ENCODE measurements at regions not wholly inside any gene's neighbourhood (a gene's known extent, or its start where the extent isn't known, plus 50 kb on each side); places are given as distances from the start of the nearest gene placed in this dataset.

DNA sequence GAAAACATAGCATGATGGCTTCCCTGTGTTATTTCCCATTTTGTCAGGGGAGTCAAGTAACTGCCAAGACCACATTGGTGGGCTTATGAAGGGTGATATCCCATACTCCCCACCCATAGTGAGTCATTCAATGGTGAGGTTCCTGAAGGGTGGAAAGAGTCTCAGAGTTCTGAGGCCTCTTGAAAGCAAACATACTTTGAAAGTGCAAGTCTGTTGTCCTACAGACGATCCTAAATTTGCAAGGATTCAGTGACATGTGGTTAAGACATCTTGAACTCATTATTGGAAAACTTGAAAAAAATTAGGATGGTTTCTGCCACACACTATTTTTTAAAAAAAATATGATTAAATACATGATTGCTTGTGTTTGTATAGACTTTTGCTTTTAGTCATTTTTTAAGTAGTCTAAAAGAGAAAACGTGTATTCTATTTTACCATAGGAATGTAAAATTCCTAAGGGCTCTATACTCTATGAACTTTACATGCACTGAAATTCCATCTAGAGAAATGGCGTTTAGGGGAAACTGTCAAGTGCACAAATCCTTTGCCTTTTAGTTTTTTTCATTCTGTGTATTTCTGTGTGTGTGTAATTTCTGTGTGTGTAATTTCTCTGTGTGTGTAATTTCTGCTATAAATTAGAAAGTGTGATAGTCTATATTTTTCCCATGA, 225.5 kb upstream of the ADAMTS5 start:
- Histone ChIP-seq H3K27me3 (replicated peaks; ENCODE audit: control insufficient read depth, insufficient read depth, low read length, poor library complexity, severe bottlenecking) (no peaks in the 10 kb centered on the region), H3K36me3 (ENCODE audit: control insufficient read depth, insufficient read depth, low read length) (no peaks in the 10 kb centered on the region), H3K27ac (ENCODE audit: insufficient read depth, low read length, poor library complexity, severe bottlenecking) (no peak overlapping the region), H3K4me3 (ENCODE audit: insufficient read depth, low read depth, low read length, poor library complexity, severe bottlenecking) (no peak overlapping the region), H3K9me3 (ENCODE audit: control insufficient read depth, low read length) (no peaks in the 10 kb centered on the region), H3K4me1 (ENCODE audit: control insufficient read depth, insufficient read depth, low read length, poor library complexity, severe bottlenecking) (no peaks in the 10 kb centered on the region)
- DNase-seq, result no peak

DNA sequence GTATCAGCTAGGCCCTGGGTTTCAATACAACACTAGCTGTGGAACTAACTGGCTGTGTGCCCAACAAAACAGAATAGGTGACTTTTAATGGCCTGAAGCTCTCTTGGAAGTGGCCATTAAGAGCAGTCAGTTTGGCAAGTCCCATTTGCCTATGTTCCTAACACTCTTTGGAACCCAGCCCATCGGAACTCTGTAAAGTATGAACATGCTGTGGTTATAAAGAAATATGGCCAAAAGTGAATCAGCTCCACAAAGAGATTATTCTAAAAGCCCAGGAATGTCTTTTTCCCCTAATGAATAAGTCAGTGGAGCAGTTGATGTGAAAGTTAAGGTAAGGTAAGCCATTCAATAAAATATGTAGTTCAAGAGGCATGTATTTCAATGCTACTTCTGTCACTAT, 223.7 kb upstream of the ADAMTS5 start:
- no peaks in the 10 kb centered on the region for H3K9me3 ChIP-seq (ENCODE audit: control insufficient read depth, low read length)
- no peaks in the 10 kb centered on the region for H3K4me1 ChIP-seq (ENCODE audit: control insufficient read depth, insufficient read depth, low read length, poor library complexity, severe bottlenecking)
- no peak overlapping the region for H3K4me3 ChIP-seq (ENCODE audit: insufficient read depth, low read depth, low read length, poor library complexity, severe bottlenecking)
- H3K27me3 ChIP-seq (replicated peaks; ENCODE audit: control insufficient read depth, insufficient read depth, low read length, poor library complexity, severe bottlenecking), result no peaks in the 10 kb centered on the region
- no peaks in the 10 kb centered on the region for H3K36me3 ChIP-seq (ENCODE audit: control insufficient read depth, insufficient read depth, low read length)
- no peak for DNase-seq
- no peak overlapping the region for H3K27ac ChIP-seq (ENCODE audit: insufficient read depth, low read length, poor library complexity, severe bottlenecking)

DNA sequence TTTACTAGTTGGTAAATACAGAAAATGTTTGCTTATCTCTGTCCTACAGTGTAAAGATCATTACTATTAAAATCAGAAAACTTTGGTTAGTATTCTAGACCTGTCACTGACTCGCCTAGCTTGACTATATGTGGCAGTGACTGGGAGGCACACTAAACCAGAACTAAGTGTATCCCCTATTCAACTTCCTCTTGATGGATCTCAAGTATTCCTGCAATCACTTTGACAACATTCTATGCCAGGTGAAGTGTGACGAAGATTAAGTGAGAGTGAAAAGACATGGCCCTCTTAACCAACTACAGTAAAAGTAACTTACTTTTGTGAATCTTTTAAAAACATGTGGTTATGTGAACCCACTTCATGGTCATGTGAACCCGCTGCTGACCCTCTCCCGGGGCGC, 223.0 kb upstream of the ADAMTS5 start:
- Histone ChIP-seq H3K4me1 (ENCODE audit: control insufficient read depth, insufficient read depth, low read length, poor library complexity, severe bottlenecking) (no peaks in the 10 kb centered on the region), H3K36me3 (ENCODE audit: control insufficient read depth, insufficient read depth, low read length) (no peaks in the 10 kb centered on the region), H3K4me3 (ENCODE audit: insufficient read depth, low read depth, low read length, poor library complexity, severe bottlenecking) (no peak overlapping the region), H3K27me3 (replicated peaks; ENCODE audit: control insufficient read depth, insufficient read depth, low read length, poor library complexity, severe bottlenecking) (no peaks in the 10 kb centered on the region), H3K9me3 (ENCODE audit: control insufficient read depth, low read length) (no peaks in the 10 kb centered on the region), H3K27ac (ENCODE audit: insufficient read depth, low read length, poor library complexity, severe bottlenecking) (no peak overlapping the region)
- no peak for DNase-seq

DNA sequence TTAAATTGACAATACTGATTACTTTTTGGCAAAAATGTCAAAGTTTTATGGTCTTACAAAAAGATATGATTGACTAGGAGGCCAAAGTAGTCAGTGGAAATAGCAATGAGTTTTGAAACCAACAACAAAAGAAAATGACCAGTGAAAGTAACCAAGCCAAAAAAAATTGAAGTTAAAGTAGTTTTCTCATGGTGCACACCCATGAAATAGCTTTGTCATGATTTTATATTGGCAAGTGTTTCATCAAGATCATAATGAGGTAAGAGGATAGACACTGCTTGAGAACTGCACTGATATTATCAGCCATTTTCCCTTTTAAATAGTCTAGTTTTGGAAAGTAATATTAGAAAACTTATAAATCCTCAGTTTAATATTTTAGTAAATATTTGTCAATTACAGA, 206.2 kb upstream of the ADAMTS5 start:
- H3K36me3 ChIP-seq (ENCODE audit: control insufficient read depth, insufficient read depth, low read length), result no peaks in the 10 kb centered on the region
- no peak for DNase-seq
- no peak overlapping the region for H3K4me3 ChIP-seq (ENCODE audit: insufficient read depth, low read depth, low read length, poor library complexity, severe bottlenecking)
- no peaks in the 10 kb centered on the region for H3K27me3 ChIP-seq (replicated peaks; ENCODE audit: control insufficient read depth, insufficient read depth, low read length, poor library complexity, severe bottlenecking)
- no peaks in the 10 kb centered on the region for H3K9me3 ChIP-seq (ENCODE audit: control insufficient read depth, low read length)
- no peaks in the 10 kb centered on the region for H3K4me1 ChIP-seq (ENCODE audit: control insufficient read depth, insufficient read depth, low read length, poor library complexity, severe bottlenecking)
- no peak overlapping the region for H3K27ac ChIP-seq (ENCODE audit: insufficient read depth, low read length, poor library complexity, severe bottlenecking)

DNA sequence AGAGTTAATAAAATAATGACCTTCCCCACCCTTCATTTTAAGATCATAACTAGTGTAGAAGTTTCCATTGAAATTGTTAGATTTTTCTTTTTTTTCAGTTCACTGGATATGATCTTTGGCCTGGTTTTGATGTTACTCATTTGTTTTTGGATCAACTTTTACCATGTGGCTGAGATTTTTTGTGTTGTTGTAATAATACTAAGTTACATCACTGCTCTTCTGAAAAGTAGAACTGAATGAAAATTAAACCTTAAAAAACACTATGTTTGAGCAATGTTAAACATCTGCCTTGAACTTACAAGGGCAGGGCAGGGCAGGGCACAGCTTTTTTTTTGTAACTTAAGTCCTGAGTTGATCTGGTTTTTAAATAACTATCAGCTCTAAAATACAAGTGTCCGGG, 204.8 kb upstream of the ADAMTS5 start:
- H3K27me3 ChIP-seq (replicated peaks; ENCODE audit: control insufficient read depth, insufficient read depth, low read length, poor library complexity, severe bottlenecking), result no peaks in the 10 kb centered on the region
- H3K9me3 ChIP-seq (ENCODE audit: control insufficient read depth, low read length), result no peaks in the 10 kb centered on the region
- no peak for DNase-seq
- H3K4me3 ChIP-seq (ENCODE audit: insufficient read depth, low read depth, low read length, poor library complexity, severe bottlenecking), result no peak overlapping the region
- H3K27ac ChIP-seq (ENCODE audit: insufficient read depth, low read length, poor library complexity, severe bottlenecking), result no peak overlapping the region
- H3K36me3 ChIP-seq (ENCODE audit: control insufficient read depth, insufficient read depth, low read length), result no peaks in the 10 kb centered on the region
- no peaks in the 10 kb centered on the region for H3K4me1 ChIP-seq (ENCODE audit: control insufficient read depth, insufficient read depth, low read length, poor library complexity, severe bottlenecking)

- Histone ChIP-seq H3K9me3 (ENCODE audit: control insufficient read depth, low read length) (no peaks in the 10 kb centered on the region), H3K36me3 (ENCODE audit: control insufficient read depth, insufficient read depth, low read length) (no peaks in the 10 kb centered on the region), H3K4me1 (ENCODE audit: control insufficient read depth, insufficient read depth, low read length, poor library complexity, severe bottlenecking) (no peaks in the 10 kb centered on the region), H3K4me3 (ENCODE audit: insufficient read depth, low read depth, low read length, poor library complexity, severe bottlenecking) (no peak overlapping the region), H3K27me3 (replicated peaks; ENCODE audit: control insufficient read depth, insufficient read depth, low read length, poor library complexity, severe bottlenecking) (no peaks in the 10 kb centered on the region), H3K27ac (ENCODE audit: insufficient read depth, low read length, poor library complexity, severe bottlenecking) (no peak overlapping the region)
- DNase-seq, result no peak
These were observed 201.2 kb upstream of the ADAMTS5 start for GRCh38 chr21:27168084-27168483.

GRCh38 chr21:27164208-27165177, 197.6 kb upstream of the ADAMTS5 start:
- Histone ChIP-seq H3K9me3 (ENCODE audit: control insufficient read depth, low read length) (no peaks in the 10 kb centered on the region), H3K27ac (ENCODE audit: insufficient read depth, low read length, poor library complexity, severe bottlenecking) (no peak overlapping the region), H3K4me1 (ENCODE audit: control insufficient read depth, insufficient read depth, low read length, poor library complexity, severe bottlenecking) (no peaks in the 10 kb centered on the region), H3K27me3 (replicated peaks; ENCODE audit: control insufficient read depth, insufficient read depth, low read length, poor library complexity, severe bottlenecking) (no peaks in the 10 kb centered on the region), H3K4me3 (ENCODE audit: insufficient read depth, low read depth, low read length, poor library complexity, severe bottlenecking) (no peak overlapping the region), H3K36me3 (ENCODE audit: control insufficient read depth, insufficient read depth, low read length) (no peaks in the 10 kb centered on the region)
- no peak for DNase-seq

DNA sequence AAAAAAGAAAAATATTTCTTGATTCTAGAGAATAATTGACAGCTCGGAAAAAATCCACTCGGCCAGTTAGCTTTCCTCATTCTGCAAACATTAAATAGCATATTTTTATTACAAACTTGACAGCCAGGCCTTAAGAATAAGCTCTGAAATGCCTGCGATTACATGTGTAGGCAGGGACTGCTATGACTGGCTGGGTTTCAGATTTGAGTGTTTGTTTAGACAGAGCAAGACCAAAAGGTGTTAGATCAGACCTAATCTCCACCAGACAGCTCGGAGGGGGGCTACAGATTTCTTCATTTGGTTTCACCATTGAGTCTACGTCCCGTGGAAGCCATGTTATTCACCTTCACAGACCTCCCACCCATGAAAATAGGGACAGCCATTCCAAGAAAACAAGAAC, 192.1 kb upstream of the ADAMTS5 start:
- no peak for DNase-seq
- Histone ChIP-seq H3K27me3 (replicated peaks; ENCODE audit: control insufficient read depth, insufficient read depth, low read length, poor library complexity, severe bottlenecking) (no peaks in the 10 kb centered on the region), H3K4me1 (ENCODE audit: control insufficient read depth, insufficient read depth, low read length, poor library complexity, severe bottlenecking) (no peaks in the 10 kb centered on the region), H3K4me3 (ENCODE audit: insufficient read depth, low read depth, low read length, poor library complexity, severe bottlenecking) (no peak overlapping the region), H3K27ac (ENCODE audit: insufficient read depth, low read length, poor library complexity, severe bottlenecking) (no peak overlapping the region), H3K36me3 (ENCODE audit: control insufficient read depth, insufficient read depth, low read length) (no peaks in the 10 kb centered on the region), H3K9me3 (ENCODE audit: control insufficient read depth, low read length) (no peaks in the 10 kb centered on the region)

- Histone ChIP-seq H3K4me1 (ENCODE audit: control insufficient read depth, insufficient read depth, low read length, poor library complexity, severe bottlenecking) (no peaks in the 10 kb centered on the region), H3K9me3 (ENCODE audit: control insufficient read depth, low read length) (no peaks in the 10 kb centered on the region), H3K27ac (ENCODE audit: insufficient read depth, low read length, poor library complexity, severe bottlenecking) (no peak overlapping the region), H3K4me3 (ENCODE audit: insufficient read depth, low read depth, low read length, poor library complexity, severe bottlenecking) (no peak overlapping the region), H3K27me3 (replicated peaks; ENCODE audit: control insufficient read depth, insufficient read depth, low read length, poor library complexity, severe bottlenecking) (no peaks in the 10 kb centered on the region), H3K36me3 (ENCODE audit: control insufficient read depth, insufficient read depth, low read length) (no peaks in the 10 kb centered on the region)
- DNase-seq, result no peak
These were observed 190.2 kb upstream of the ADAMTS5 start for GRCh38 chr21:27157097-27157496.

DNA sequence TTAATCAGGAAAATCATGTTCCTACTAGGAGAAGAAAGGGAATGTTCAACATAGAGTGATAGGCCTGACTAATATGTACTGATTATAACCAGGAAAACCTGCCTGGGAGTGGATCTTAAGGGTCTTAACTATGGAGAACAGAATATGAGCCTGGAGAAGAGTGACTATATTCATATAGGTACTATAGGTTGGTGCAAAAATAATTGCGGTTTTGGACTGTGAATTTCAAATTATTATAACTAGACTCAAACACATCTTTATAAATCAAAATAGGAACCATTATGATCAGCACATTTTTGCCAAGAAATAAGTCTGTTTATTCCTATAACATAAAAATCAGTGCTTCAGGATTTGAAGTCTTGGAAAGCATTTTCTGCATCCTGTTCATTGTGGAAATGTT, 189.8 kb upstream of the ADAMTS5 start:
- no peaks in the 10 kb centered on the region for H3K4me1 ChIP-seq (ENCODE audit: control insufficient read depth, insufficient read depth, low read length, poor library complexity, severe bottlenecking)
- DNase-seq, result no peak
- H3K27ac ChIP-seq (ENCODE audit: insufficient read depth, low read length, poor library complexity, severe bottlenecking), result no peak overlapping the region
- no peaks in the 10 kb centered on the region for H3K27me3 ChIP-seq (replicated peaks; ENCODE audit: control insufficient read depth, insufficient read depth, low read length, poor library complexity, severe bottlenecking)
- H3K4me3 ChIP-seq (ENCODE audit: insufficient read depth, low read depth, low read length, poor library complexity, severe bottlenecking), result no peak overlapping the region
- H3K9me3 ChIP-seq (ENCODE audit: control insufficient read depth, low read length), result no peaks in the 10 kb centered on the region
- no peaks in the 10 kb centered on the region for H3K36me3 ChIP-seq (ENCODE audit: control insufficient read depth, insufficient read depth, low read length)

Data from effector memory CD4-positive, alpha-beta T cell (primary cell).